BLaER1 (cell line): ENCODE measurements at regions not wholly inside any gene's neighbourhood (a gene's known extent, or its start where the extent isn't known, plus 50 kb on each side); places are given as distances from the start of the nearest gene placed in this dataset.
"Not testable (repeated sequence)": the region's sequence is repeated elsewhere in the genome, so short reads cannot be mapped to it uniquely, and the experiment has no call there.

Source experiments
- H3K27ac ChIP-seq: shearing (Covaris generic); formaldehyde crosslinking; 2 replicates; pipeline ENCODE4 v1.8.1; 2022
- H3K27me3 ChIP-seq: shearing (Covaris generic); formaldehyde crosslinking; 2 replicates; pipeline ENCODE4 v1.8.1; 2022
- H3K36me3 ChIP-seq: shearing (Covaris generic); formaldehyde crosslinking; 2 replicates; pipeline ENCODE4 v1.8.1; 2022
- H3K4me1 ChIP-seq: shearing (Covaris generic); formaldehyde crosslinking; 2 replicates; pipeline ENCODE4 v1.8.1; 2022
- H3K4me2 ChIP-seq: shearing (Covaris generic); formaldehyde crosslinking; 2 replicates; pipeline ENCODE4 v1.8.1; 2022
- H3K4me3 ChIP-seq: shearing (Covaris generic); formaldehyde crosslinking; 2 replicates; pipeline ENCODE4 v1.8.1; 2022
- H3K9ac ChIP-seq: shearing (Covaris generic); formaldehyde crosslinking; 2 replicates; pipeline ENCODE4 v1.8.1; 2022
- H3K9me3 ChIP-seq: shearing (Covaris generic); formaldehyde crosslinking; 2 replicates; pipeline ENCODE4 v1.8.1; 2022
- H4K20me1 ChIP-seq: shearing (Covaris generic); formaldehyde crosslinking; 2 replicates; pipeline ENCODE4 v1.8.1; 2022
- Cebpa-rat ChIP-seq: shearing (Covaris generic); IDR thresholded peaks from 2 replicates; pipeline ENCODE4 v1.8.1; 2022

GRCh38 chr18:1422634-1423033, 518.0 kb downstream of the ADCYAP1 start:
- Histone ChIP-seq H3K27me3 (no peaks in the 10 kb centered on the region), H3K9ac (no peak overlapping the region), H3K4me3 (no peak overlapping the region), H3K9me3 (no peaks in the 10 kb centered on the region), H3K27ac (no peak overlapping the region), H3K4me1 (no peaks in the 10 kb centered on the region), H4K20me1 (no peaks in the 10 kb centered on the region), H3K36me3 (no peaks in the 10 kb centered on the region), H3K4me2 (no peak overlapping the region)
- TF ChIP-seq Cebpa-rat, result no peak

GRCh38 chr18:1425679-1426078, 521.0 kb downstream of the ADCYAP1 start:
- Histone ChIP-seq H3K4me3 (no peak overlapping the region), H3K27me3 (no peaks in the 10 kb centered on the region), H3K27ac (no peak overlapping the region), H3K9ac (no peak overlapping the region), H4K20me1 (no peaks in the 10 kb centered on the region), H3K4me2 (no peak overlapping the region), H3K4me1 (no peaks in the 10 kb centered on the region), H3K36me3 (no peaks in the 10 kb centered on the region), H3K9me3 (no peaks in the 10 kb centered on the region)
- TF ChIP-seq Cebpa-rat, result no peak

- H4K20me1 ChIP-seq, result no peaks in the 10 kb centered on the region
- no peak overlapping the region for H3K27ac ChIP-seq
- H3K4me3 ChIP-seq, result no peak overlapping the region
- no peaks in the 10 kb centered on the region for H3K27me3 ChIP-seq
- no peak overlapping the region for H3K4me2 ChIP-seq
- H3K36me3 ChIP-seq, result no peaks in the 10 kb centered on the region
- H3K4me1 ChIP-seq, result no peaks in the 10 kb centered on the region
- H3K9me3 ChIP-seq, result no peaks in the 10 kb centered on the region
- no peak overlapping the region for H3K9ac ChIP-seq
- TF ChIP-seq Cebpa-rat, result no peak
These were observed 530.8 kb downstream of the ADCYAP1 start for GRCh38 chr18:1435487-1435886.

- Histone ChIP-seq H3K4me3 (no peak overlapping the region), H3K27ac (no peak overlapping the region), H3K4me2 (no peak overlapping the region), H3K36me3 (no peaks in the 10 kb centered on the region), H3K9ac (no peak overlapping the region), H4K20me1 (no peaks in the 10 kb centered on the region), H3K9me3 (no peaks in the 10 kb centered on the region), H3K27me3 (no peaks in the 10 kb centered on the region), H3K4me1 (no peaks in the 10 kb centered on the region)
- no peak for TF ChIP-seq Cebpa-rat
These were observed 531.5 kb downstream of the ADCYAP1 start for GRCh38 chr18:1436199-1436598.

- Histone ChIP-seq H3K27me3 (no peaks in the 10 kb centered on the region), H3K36me3 (no peaks in the 10 kb centered on the region), H3K9ac (no peak overlapping the region), H3K9me3 (no peaks in the 10 kb centered on the region), H3K27ac (no peak overlapping the region), H3K4me3 (no peak overlapping the region), H4K20me1 (no peaks in the 10 kb centered on the region), H3K4me1 (no peaks in the 10 kb centered on the region), H3K4me2 (no peak overlapping the region)
- no peak for TF ChIP-seq Cebpa-rat
These were observed 533.8 kb downstream of the ADCYAP1 start for GRCh38 chr18:1438458-1438910.

GRCh38 chr18:1438967-1439366, 534.3 kb downstream of the ADCYAP1 start:
- H3K27me3 ChIP-seq, result no peaks in the 10 kb centered on the region
- no peaks in the 10 kb centered on the region for H4K20me1 ChIP-seq
- H3K27ac ChIP-seq, result no peak overlapping the region
- TF ChIP-seq Cebpa-rat, result no peak
- no peak overlapping the region for H3K4me2 ChIP-seq
- H3K36me3 ChIP-seq, result no peaks in the 10 kb centered on the region
- H3K4me3 ChIP-seq, result no peak overlapping the region
- no peaks in the 10 kb centered on the region for H3K4me1 ChIP-seq
- H3K9me3 ChIP-seq, result no peaks in the 10 kb centered on the region
- no peak overlapping the region for H3K9ac ChIP-seq

- H3K9ac ChIP-seq, H3K36me3 ChIP-seq, H3K27me3 ChIP-seq, H3K4me2 ChIP-seq, H3K9me3 ChIP-seq, H3K27ac ChIP-seq, H3K4me3 ChIP-seq, H3K4me1 ChIP-seq, H4K20me1 ChIP-seq: not testable (repeated sequence)
These were observed 539.4 kb downstream of the ADCYAP1 start for GRCh38 chr18:1444062-1444461.

GRCh38 chr18:1446765-1447164, 542.1 kb downstream of the ADCYAP1 start:
- no peak overlapping the region for H3K4me3 ChIP-seq
- H3K4me2 ChIP-seq, result no peak overlapping the region
- no peaks in the 10 kb centered on the region for H3K36me3 ChIP-seq
- no peaks in the 10 kb centered on the region for H4K20me1 ChIP-seq
- H3K27ac ChIP-seq, result no peak overlapping the region
- no peak overlapping the region for H3K9ac ChIP-seq
- H3K9me3 ChIP-seq, result no peaks in the 10 kb centered on the region
- no peak for TF ChIP-seq Cebpa-rat
- no peaks in the 10 kb centered on the region for H3K27me3 ChIP-seq
- no peaks in the 10 kb centered on the region for H3K4me1 ChIP-seq

- TF ChIP-seq Cebpa-rat, result no peak
- H3K4me2 ChIP-seq, result no peak overlapping the region
- H3K4me1 ChIP-seq, result no peaks in the 10 kb centered on the region
- no peak overlapping the region for H3K27ac ChIP-seq
- no peak overlapping the region for H3K9ac ChIP-seq
- no peak overlapping the region for H3K4me3 ChIP-seq
- H3K27me3 ChIP-seq, result no peaks in the 10 kb centered on the region
- H3K9me3 ChIP-seq, result peaks cover 9% of the 10 kb centered on the region
- H3K36me3 ChIP-seq, result no peaks in the 10 kb centered on the region
- H4K20me1 ChIP-seq, result no peaks in the 10 kb centered on the region
These were observed 548.1 kb downstream of the ADCYAP1 start for GRCh38 chr18:1452821-1453220.

GRCh38 chr18:1455605-1456004, 550.9 kb downstream of the ADCYAP1 start:
- Histone ChIP-seq H3K4me2 (no peak overlapping the region), H3K27ac (no peak overlapping the region), H3K27me3 (no peaks in the 10 kb centered on the region), H3K4me3 (no peak overlapping the region), H4K20me1 (no peaks in the 10 kb centered on the region), H3K9ac (no peak overlapping the region), H3K36me3 (no peaks in the 10 kb centered on the region), H3K9me3 (peaks cover 9% of the 10 kb centered on the region), H3K4me1 (no peaks in the 10 kb centered on the region)
- TF ChIP-seq Cebpa-rat, result no peak

- no peak overlapping the region for H3K9ac ChIP-seq
- H4K20me1 ChIP-seq, result no peaks in the 10 kb centered on the region
- no peak overlapping the region for H3K27ac ChIP-seq
- no peak for TF ChIP-seq Cebpa-rat
- H3K36me3 ChIP-seq, result no peaks in the 10 kb centered on the region
- no peaks in the 10 kb centered on the region for H3K27me3 ChIP-seq
- H3K4me1 ChIP-seq, result no peaks in the 10 kb centered on the region
- no peaks in the 10 kb centered on the region for H3K9me3 ChIP-seq
- no peak overlapping the region for H3K4me2 ChIP-seq
- H3K4me3 ChIP-seq, result no peak overlapping the region
These were observed 553.9 kb downstream of the ADCYAP1 start for GRCh38 chr18:1458547-1458946.
